OCI-LY3 (cell line): ENCODE measurements at regions not wholly inside any gene's neighbourhood (a gene's known extent, or its start where the extent isn't known, plus 50 kb on each side); places are given as distances from the start of the nearest gene placed in this dataset.

Source experiments
- CTCF ChIP-seq: fragments of 200-600, 300-600 bp; sonication (generic); IDR thresholded peaks from 2 replicates; pipeline ENCODE4 v1.5.1; 2014; ENCODE audit warnings: antibody characterized with exemption, low read length, low read depth
- EZH2phosphoT487 ChIP-seq: fragments of 200-600 bp; shearing (Covaris generic); IDR thresholded peaks from 2 replicates; pipeline ENCODE4 v1.6.1; 2018; ENCODE audit warnings: antibody characterized with exemption, mixed run types, low read depth

- TF ChIP-seq CTCF: no peak
- no peak for TF ChIP-seq EZH2phosphoT487
These were observed 232.1 kb upstream of the TBX3 start for GRCh38 chr12:114916124-114916523.
